A549 (cell line): ENCODE measurements at regions not wholly inside any gene's neighbourhood (a gene's known extent, or its start where the extent isn't known, plus 50 kb on each side); places are given as distances from the start of the nearest gene placed in this dataset.

Source experiments
- ATAC-seq, 2 experiments: fragments of 200-7000 bp in 1 of 2; fragments of >200 bp in 1 of 2; cut with Nextera tagmentation in 1 of 2; cut with Tn5 transposase in 1 of 2; 3 replicates each; pipeline versions ENCODE4 v1.8.0 to v1.9.1; 2018 to 2020; ENCODE audit warnings: mild to moderate bottlenecking in 1 of 2, moderate library complexity in 1 of 2
- CTCF ChIA-PET: fragments of 300-600 bp; sonication (Branson Sonifier 250); formaldehyde crosslinking; extraction: SDS; loops from one replicate; lab custom pipeline; 2021; ENCODE audit warnings: antibody characterized with exemption, inconsistent platforms; lab: Yijun Ruan, JAX
- POLR2A ChIA-PET: fragments of 350-600 bp; formaldehyde crosslinking; extraction: SDS; loops from one replicate; lab custom pipeline; 2021; ENCODE audit warnings: antibody characterized with exemption, inconsistent platforms; lab: Yijun Ruan, JAX
- DNase-seq, 2 experiments: peaks; one replicate each; pipeline versions ENCODE4 v3.0.0 to v3.0.0-alpha.2; 2011 to 2016; ENCODE audit warnings: low read depth in 1 of 2, low spot score in 1 of 2
- FAIRE-seq: peaks from 2 replicates; lab custom pipeline; 2011; peaks lifted over from hg19 to GRCh38; lab: Jason Lieb, UNC
- H3K27ac ChIP-seq, 2 experiments: fragments of >200 bp; sonication (Bioruptor Twin); formaldehyde crosslinking; 3 replicates each; pipeline ENCODE4 v1.5.1; 2016 to 2017
- H3K4me1 ChIP-seq: fragments of >200 bp; sonication (Bioruptor Twin); formaldehyde crosslinking; 3 replicates; pipeline ENCODE4 v1.6.1; 2016
- H3K4me2 ChIP-seq: fragments of >200 bp; sonication (Bioruptor Twin); formaldehyde crosslinking; 3 replicates; pipeline ENCODE4 v1.6.1; 2016
- H3K4me3 ChIP-seq: fragments of >200 bp; sonication (Bioruptor Twin); formaldehyde crosslinking; 3 replicates; pipeline ENCODE4 v1.5.1; 2016
- H3K9me3 ChIP-seq: fragments of >200 bp; sonication (Bioruptor Twin); formaldehyde crosslinking; 3 replicates; pipeline ENCODE4 v1.6.1; 2016
- ATOH8 ChIP-seq: fragments of 250-450 bp; sonication (Bioruptor Pico); IDR thresholded peaks from 2 replicates; pipeline ENCODE4 v1.5.0; 2020; ENCODE audit warnings: low read depth, mild to moderate bottlenecking, moderate library complexity
- CEBPB ChIP-seq, 2 experiments: fragments of >200 bp in 1 of 2; sonication (Bioruptor Twin) in 1 of 2; formaldehyde crosslinking in 1 of 2; IDR thresholded peaks; 2 replicates each; pipeline ENCODE4 v1.6.1; 2012 to 2016
- CTCF ChIP-seq: fragments of >200 bp; sonication (Bioruptor Twin); formaldehyde crosslinking; IDR thresholded peaks from 3 replicates; pipeline ENCODE4 v1.5.1; 2016
- E2F6 ChIP-seq: IDR thresholded peaks from 2 replicates; pipeline ENCODE4 v1.6.1; 2012; ENCODE audit warnings: low read depth, borderline replicate concordance
- FOSL2 ChIP-seq, 2 experiments: fragments of 450-650 bp in 1 of 2; fragments of >200 bp in 1 of 2; sonication (Bioruptor Twin) in 1 of 2; formaldehyde crosslinking; IDR thresholded peaks; 2 replicates each; pipeline versions ENCODE4 v1.5.0 to v1.6.1; 2016 to 2020; ENCODE audit warnings: mild to moderate bottlenecking in 1 of 2, moderate library complexity in 1 of 2
- GATA3 ChIP-seq: IDR thresholded peaks from 2 replicates; pipeline ENCODE4 v1.6.1; 2012; ENCODE audit warnings: borderline replicate concordance
- HEYL ChIP-seq: fragments of 250-450 bp; sonication (Bioruptor Pico); IDR thresholded peaks from 2 replicates; pipeline ENCODE4 v1.8.0; 2021; ENCODE audit warnings: mild to moderate bottlenecking, moderate library complexity
- HMGXB4 ChIP-seq: fragments of 250-450 bp; sonication (Bioruptor Pico); IDR thresholded peaks from 2 replicates; pipeline ENCODE4 v1.5.0; 2021; ENCODE audit warnings: mild to moderate bottlenecking, moderate library complexity, borderline replicate concordance
- HOXB13 ChIP-seq: fragments of 250-450 bp; sonication (Bioruptor Pico); IDR thresholded peaks from 2 replicates; pipeline ENCODE4 v1.5.0; 2020; ENCODE audit warnings: low read depth, mild to moderate bottlenecking, moderate library complexity
- JUN ChIP-seq, 2 experiments: fragments of >200 bp; sonication (Bioruptor Twin); formaldehyde crosslinking; IDR thresholded peaks; 2 replicates in 1 of 2; 3 replicates in 1 of 2; pipeline ENCODE4 v1.6.1; 2016 to 2017
- KDM5A ChIP-seq: fragments of 200-600 bp; sonication (generic); IDR thresholded peaks from 2 replicates; pipeline ENCODE4 v1.6.1; 2016; ENCODE audit warnings: antibody characterized with exemption, mild to moderate bottlenecking
- MAX ChIP-seq: IDR thresholded peaks from 2 replicates; pipeline ENCODE4 v1.6.1; 2012
- MAZ ChIP-seq: fragments of 150-350 bp; IDR thresholded peaks from 2 replicates; pipeline ENCODE4 v1.6.1; 2014; ENCODE audit warnings: antibody characterized with exemption, low read depth, low read length, borderline replicate concordance
- NPAS2 ChIP-seq: fragments of 250-450 bp; sonication (Bioruptor Pico); IDR thresholded peaks from 2 replicates; pipeline ENCODE4 v1.8.0; 2022; ENCODE audit warnings: mild to moderate bottlenecking, moderate library complexity, borderline replicate concordance
- PHF8 ChIP-seq: fragments of 200-600 bp; sonication (generic); IDR thresholded peaks from 2 replicates; pipeline ENCODE4 v1.6.1; 2016; ENCODE audit warnings: low read depth, mild to moderate bottlenecking, antibody characterized with exemption, moderate library complexity, borderline replicate concordance
- POLR2A ChIP-seq: IDR thresholded peaks from 2 replicates; pipeline ENCODE4 v1.6.1; 2012; ENCODE audit warnings: mild to moderate bottlenecking, low read length
- REST ChIP-seq: fragments of 200-600 bp; sonication (generic); IDR thresholded peaks from 2 replicates; pipeline ENCODE4 v1.6.1; 2016; ENCODE audit warnings: antibody characterized with exemption, mild to moderate bottlenecking, moderate library complexity
- TFCP2L1 ChIP-seq: fragments of 250-450 bp; sonication (Bioruptor Pico); IDR thresholded peaks from 2 replicates; pipeline ENCODE4 v1.5.0; 2021; ENCODE audit warnings: mild to moderate bottlenecking
- WGBS: methylation state at CpG from one replicate; pipeline ENCODE4 v1.1.6; 2017; ENCODE audit errors: missing lambda C conversion rate; 5-methylcytosine and 5-hydroxymethylcytosine counted together

- ATAC-seq (no peak), FAIRE-seq (no peak), DNase-seq (no peak)
- Histone ChIP-seq H3K27ac (no peak overlapping the region), H3K4me3 (no peak overlapping the region), H3K4me1 (no peaks in the 10 kb centered on the region), H3K4me2 (no peak overlapping the region), H3K9me3 (no peaks in the 10 kb centered on the region)
- CTCF ChIA-PET = no interaction called here
- WGBS = 77% methylated on average over 3 of the region's 3 CpGs
- POLR2A ChIA-PET = no interaction called here
- TF ChIP-seq REST (no peak), GATA3 (no peak), TFCP2L1 (CRISPR knock-in tag) (no peak), MAX (no peak), KDM5A (no peak)
These were observed 479.6 kb downstream of the IPMK start for GRCh38 chr10:57788117-57788516.

GRCh38 chr10:57786850-57787750 is 480.6 kb downstream of the IPMK start:
- TF ChIP-seq PHF8 = no peak
- no peak for TF ChIP-seq REST
- TF ChIP-seq CEBPB (IDR thresholded peaks at IDR 0.05) = no peak
- TF ChIP-seq HEYL (CRISPR knock-in tag) = no peak
- no peak for TF ChIP-seq HMGXB4
- no peak for TF ChIP-seq MAZ
- TF ChIP-seq FOSL2 (IDR thresholded peaks at IDR 0.05) = no peak
- TF ChIP-seq FOSL2 (CRISPR knock-in tag; IDR thresholded peaks at IDR 0.05) = no peak
- TF ChIP-seq HOXB13 (CRISPR knock-in tag) = no peak
- no peak for TF ChIP-seq CTCF
- no peak for TF ChIP-seq NPAS2
- no peak for TF ChIP-seq POLR2A
- no peak for TF ChIP-seq JUN (IDR thresholded peaks at IDR 0.05)
- TF ChIP-seq MAX = no peak
- TF ChIP-seq ATOH8 (CRISPR knock-in tag) = no peak
- no peak for TF ChIP-seq E2F6
- H3K4me3 ChIP-seq = no peak overlapping the region
- H3K4me1 ChIP-seq = no peaks in the 10 kb centered on the region
- CTCF ChIA-PET = no interaction called here
- no peak overlapping the region for H3K27ac ChIP-seq
- no peak for FAIRE-seq
- no peaks in the 10 kb centered on the region for H3K9me3 ChIP-seq
- ATAC-seq = no peak
- DNase-seq = no peak
- no peak overlapping the region for H3K4me2 ChIP-seq
- WGBS = 13% methylated on average over 6 of the region's 6 CpGs
- POLR2A ChIA-PET = no interaction called here
